Tongue (tissue), 1 donor: ENCODE measurements at regions not wholly inside any gene's neighbourhood (a gene's known extent, or its start where the extent isn't known, plus 50 kb on each side); places are given as distances from the start of the nearest gene placed in this dataset.

Experiments used
- DNase-seq: peaks from one replicate; pipeline ENCODE4 v3.0.0-alpha.2; 2015

- DNase-seq = no peak
Measured at GRCh38 chr5:3888310-3888709, 292.7 kb downstream of the IRX1 start.

GRCh38 chr5:3889412-3890142 lies 293.9 kb downstream of the IRX1 start:
- DNase-seq = no peak

GRCh38 chr5:3891113-3891512 lies 295.5 kb downstream of the IRX1 start:
- no peak for DNase-seq

GRCh38 chr5:3893527-3893926 lies 297.9 kb downstream of the IRX1 start:
- no peak for DNase-seq

DNA sequence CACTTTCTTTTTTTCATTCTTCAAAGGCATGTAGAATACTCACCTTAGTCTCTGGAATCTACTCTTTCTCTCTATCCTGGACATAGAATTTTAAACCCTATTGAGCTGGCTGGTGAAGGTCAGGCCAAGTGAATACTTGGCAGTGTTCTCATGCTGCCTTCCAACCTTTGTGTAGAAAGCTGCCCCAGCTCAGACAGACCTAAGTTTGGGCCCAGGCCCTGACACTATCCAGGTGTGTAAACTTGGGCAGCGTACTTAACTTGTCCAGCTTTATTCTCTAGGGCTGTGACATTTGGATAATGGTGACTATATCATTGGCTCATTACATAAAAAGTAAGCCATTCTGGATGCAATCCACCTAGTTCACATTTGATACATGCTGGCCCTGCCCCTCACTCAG lies 298.3 kb downstream of the IRX1 start:
- DNase-seq = no peak

DNA sequence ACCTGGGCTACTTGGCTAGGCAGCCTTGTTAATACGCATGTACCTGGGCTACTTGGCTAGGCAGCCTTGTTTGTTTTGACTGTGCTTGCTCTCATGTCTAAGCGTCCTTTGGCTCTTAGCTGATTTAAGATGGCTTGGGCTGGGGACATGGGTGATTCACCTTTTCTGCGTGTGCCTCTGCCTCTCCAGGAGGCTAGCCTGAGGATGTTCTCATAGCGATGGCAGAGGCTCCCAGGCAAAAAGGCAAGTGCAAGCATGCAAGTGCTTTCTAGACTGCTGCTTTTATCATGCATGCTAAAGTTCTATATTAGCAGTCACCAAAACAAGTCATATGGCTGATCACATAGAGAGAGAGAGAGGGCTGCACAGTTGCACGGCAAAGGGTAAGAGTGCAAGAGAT lies 300.5 kb downstream of the IRX1 start:
- no peak for DNase-seq

DNA sequence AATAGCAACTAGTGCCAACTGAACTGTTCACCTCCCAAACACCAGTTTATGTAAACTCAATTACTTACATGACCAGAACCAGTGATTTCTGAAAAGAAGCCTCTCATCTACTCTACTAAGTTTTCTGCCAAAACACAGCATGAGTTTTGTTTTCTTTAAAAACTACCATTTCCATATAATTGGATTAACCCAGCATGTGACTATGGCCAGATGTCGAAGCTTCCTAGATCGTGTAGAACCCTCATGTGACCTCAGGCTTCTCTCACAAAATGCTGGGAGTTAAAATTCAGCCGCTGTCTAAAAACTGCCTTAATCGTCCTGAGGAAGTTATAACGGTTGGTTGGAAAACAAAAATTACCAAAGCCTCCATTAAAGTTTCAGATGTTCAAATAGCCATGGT lies 303.5 kb downstream of the IRX1 start:
- DNase-seq = peak; percentile 3

GRCh38 chr5:3904584-3904983 lies 309.0 kb downstream of the IRX1 start:
- no peak for DNase-seq

GRCh38 chr5:3905031-3905430 lies 309.4 kb downstream of the IRX1 start:
- DNase-seq = no peak

- no peak for DNase-seq
Measured at GRCh38 chr5:3905521-3905920, 309.9 kb downstream of the IRX1 start.

- no peak for DNase-seq
Measured at GRCh38 chr5:3911111-3911510, 315.5 kb downstream of the IRX1 start.

GRCh38 chr5:3911773-3912172 lies 316.1 kb downstream of the IRX1 start:
- DNase-seq = no peak

GRCh38 chr5:3912790-3913189 lies 317.2 kb downstream of the IRX1 start:
- no peak for DNase-seq

- no peak for DNase-seq
Measured at GRCh38 chr5:3913279-3913678, 317.6 kb downstream of the IRX1 start.

- no peak for DNase-seq
Measured at GRCh38 chr5:3925022-3925421, 329.4 kb downstream of the IRX1 start.

DNA sequence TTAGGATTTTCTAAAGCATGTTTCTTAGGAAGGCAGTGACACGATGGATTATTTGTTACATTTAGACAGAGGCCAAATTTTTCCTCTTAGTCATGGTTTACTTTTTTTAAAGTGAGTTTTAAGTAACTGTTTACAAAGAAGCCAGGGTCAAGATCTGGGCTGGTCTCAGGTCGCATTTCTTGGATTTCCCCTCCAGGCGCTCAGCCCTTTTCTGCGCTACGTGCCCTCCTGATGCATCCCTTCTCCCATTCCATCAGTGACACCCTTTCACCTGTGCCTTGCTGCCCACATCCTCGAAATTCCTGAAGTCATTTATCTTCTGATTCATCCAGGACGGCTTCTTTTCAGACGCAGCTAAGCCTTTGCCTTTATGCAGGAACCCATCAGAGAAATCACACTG lies 330.3 kb downstream of the IRX1 start:
- no peak for DNase-seq

- no peak for DNase-seq
Measured at GRCh38 chr5:3929799-3930198, 334.2 kb downstream of the IRX1 start.

DNA sequence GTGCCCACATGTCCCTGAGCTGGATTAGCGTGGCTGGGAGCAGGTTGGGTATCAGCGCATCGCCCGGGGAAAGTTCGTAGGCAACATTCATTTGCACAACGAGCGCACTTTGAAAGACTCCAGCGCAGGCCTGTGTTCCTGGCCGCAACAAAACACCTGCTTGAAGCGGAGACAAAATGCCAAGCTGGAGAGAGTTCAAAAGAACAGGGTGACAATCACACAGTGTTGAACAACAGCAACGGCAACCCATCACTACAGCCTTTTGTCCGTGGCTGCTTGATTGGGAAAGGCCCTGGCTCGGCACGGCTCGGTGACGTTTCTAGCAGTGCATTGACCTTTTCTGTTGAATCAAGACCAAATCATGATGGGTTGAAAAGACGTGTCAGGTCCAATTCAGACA lies 336.3 kb downstream of the IRX1 start:
- DNase-seq = no peak

GRCh38 chr5:3933536-3933935 lies 337.9 kb downstream of the IRX1 start:
- no peak for DNase-seq

DNA sequence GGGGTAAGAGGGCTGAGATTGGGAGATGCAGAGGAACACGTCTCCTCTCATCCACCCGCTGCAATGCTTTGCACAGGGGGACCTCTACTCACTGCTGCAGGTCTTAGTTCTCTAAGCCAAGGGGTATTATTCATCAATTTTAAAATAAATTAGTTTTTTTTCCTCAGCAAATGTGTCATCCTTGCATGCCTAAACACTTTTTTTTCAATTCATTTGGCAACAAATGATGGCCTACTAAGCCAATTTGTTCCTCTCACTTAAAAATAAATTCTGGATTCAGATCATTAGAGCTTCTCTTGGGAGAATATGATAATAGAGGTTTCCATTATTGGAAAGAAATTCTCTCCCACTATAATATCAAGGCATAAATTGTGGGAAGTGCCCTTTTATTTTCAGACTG lies 338.3 kb downstream of the IRX1 start:
- no peak for DNase-seq

GRCh38 chr5:3943859-3944258 lies 348.2 kb downstream of the IRX1 start:
- DNase-seq = no peak

GRCh38 chr5:3944930-3945329 lies 349.3 kb downstream of the IRX1 start:
- no peak for DNase-seq

DNA sequence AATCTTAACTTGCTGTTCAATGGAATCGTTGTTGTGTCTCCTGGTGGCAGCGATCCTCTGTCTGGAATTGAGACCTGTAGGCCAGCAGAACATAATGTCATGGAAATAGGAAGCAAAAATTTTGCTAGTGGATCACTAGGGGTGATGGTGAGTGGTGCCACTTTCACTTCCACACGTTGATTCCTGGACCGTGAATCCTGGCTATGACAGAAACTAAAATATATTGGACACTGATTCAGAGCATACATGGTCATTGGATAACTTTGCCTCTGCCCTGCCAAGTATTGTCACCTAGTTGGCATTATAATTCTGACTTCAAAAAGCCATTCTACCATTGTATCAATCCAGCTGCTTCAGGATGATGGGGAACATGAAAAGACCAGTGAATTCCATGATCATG lies 353.2 kb downstream of the IRX1 start:
- DNase-seq = no peak

- no peak for DNase-seq
Measured at GRCh38 chr5:3954199-3954598, 358.6 kb downstream of the IRX1 start.

GRCh38 chr5:3954633-3955032 lies 359.0 kb downstream of the IRX1 start:
- DNase-seq = no peak
